ENCODE measurements at regions not wholly inside any gene's neighbourhood (a gene's known extent, or its start where the extent isn't known, plus 50 kb on each side); places are given as distances from the start of the nearest gene placed in this dataset.

GRCh38 chr16:9389543-9390207 is 298.2 kb downstream of the HAPSTR1 start:
- no peak overlapping the region for H3K4me3 ChIP-seq (ENCODE audit: low read depth, low read length)
- DNase-seq (ENCODE audit: low read depth): no peak
- TF ChIP-seq CTCF (IDR thresholded peaks at IDR 0.05; ENCODE audit: low read depth, low read length, missing control alignments): no peak

GRCh38 chr16:9392956-9393355 is 301.5 kb downstream of the HAPSTR1 start:
- no peak for TF ChIP-seq CTCF (IDR thresholded peaks at IDR 0.05; ENCODE audit: low read depth, low read length, missing control alignments)
- H3K4me3 ChIP-seq (ENCODE audit: low read depth, low read length): no peak overlapping the region
- no peak for DNase-seq (ENCODE audit: low read depth)

GRCh38 chr16:9393591-9393990 is 302.1 kb downstream of the HAPSTR1 start:
- H3K4me3 ChIP-seq (ENCODE audit: low read depth, low read length): no peak overlapping the region
- no peak for DNase-seq (ENCODE audit: low read depth)
- no peak for TF ChIP-seq CTCF (IDR thresholded peaks at IDR 0.05; ENCODE audit: low read depth, low read length, missing control alignments)

- no peak for TF ChIP-seq CTCF (IDR thresholded peaks at IDR 0.05; ENCODE audit: low read depth, low read length, missing control alignments)
- no peak for DNase-seq (ENCODE audit: low read depth)
- H3K4me3 ChIP-seq (ENCODE audit: low read depth, low read length): no peak overlapping the region
Measured at GRCh38 chr16:9395958-9396359, 304.5 kb downstream of the HAPSTR1 start.

DNA sequence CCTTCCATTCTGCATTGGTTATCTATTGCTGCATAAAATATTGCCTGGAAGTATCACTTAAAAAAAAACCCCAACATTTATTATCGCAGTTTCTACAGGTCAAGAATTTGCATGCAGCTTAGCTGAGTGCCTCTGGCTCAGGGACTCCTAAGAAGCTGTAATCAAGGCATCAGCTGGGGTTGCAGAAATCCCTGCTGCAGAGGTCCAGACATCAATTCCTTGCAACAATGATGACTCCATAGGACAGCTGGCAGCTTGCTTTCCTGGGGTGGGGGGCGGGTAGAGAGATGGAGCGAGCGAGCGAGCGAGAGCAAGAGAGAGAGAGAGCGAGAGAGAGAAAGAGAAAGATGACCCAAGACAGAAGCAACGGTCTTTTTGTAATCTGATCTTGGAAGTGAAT is 308.1 kb downstream of the HAPSTR1 start:
- no peak overlapping the region for H3K4me3 ChIP-seq (ENCODE audit: low read depth, low read length)
- TF ChIP-seq CTCF (IDR thresholded peaks at IDR 0.05; ENCODE audit: low read depth, low read length, missing control alignments): no peak
- no peak for DNase-seq (ENCODE audit: low read depth)

DNA sequence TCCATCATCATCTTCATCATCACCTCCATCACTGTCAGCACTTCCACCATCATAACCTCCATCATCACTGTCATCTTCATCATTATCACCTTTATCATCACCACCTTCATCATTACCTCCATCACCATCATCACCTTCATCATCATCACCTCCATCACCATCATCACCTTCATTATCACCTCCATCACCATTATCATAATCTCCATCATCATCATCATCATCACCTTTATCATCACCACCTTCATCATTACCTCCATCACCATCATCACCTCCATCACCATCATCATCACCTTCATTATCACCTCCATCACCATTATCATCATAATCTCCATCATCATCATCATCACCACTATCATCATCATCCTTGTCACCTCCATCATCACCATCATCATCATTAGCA is 309.7 kb downstream of the HAPSTR1 start:
- no peak for TF ChIP-seq CTCF (IDR thresholded peaks at IDR 0.05; ENCODE audit: low read depth, low read length, missing control alignments)
- no peak for DNase-seq (ENCODE audit: low read depth)
- H3K4me3 ChIP-seq (ENCODE audit: low read depth, low read length): no peak overlapping the region

DNA sequence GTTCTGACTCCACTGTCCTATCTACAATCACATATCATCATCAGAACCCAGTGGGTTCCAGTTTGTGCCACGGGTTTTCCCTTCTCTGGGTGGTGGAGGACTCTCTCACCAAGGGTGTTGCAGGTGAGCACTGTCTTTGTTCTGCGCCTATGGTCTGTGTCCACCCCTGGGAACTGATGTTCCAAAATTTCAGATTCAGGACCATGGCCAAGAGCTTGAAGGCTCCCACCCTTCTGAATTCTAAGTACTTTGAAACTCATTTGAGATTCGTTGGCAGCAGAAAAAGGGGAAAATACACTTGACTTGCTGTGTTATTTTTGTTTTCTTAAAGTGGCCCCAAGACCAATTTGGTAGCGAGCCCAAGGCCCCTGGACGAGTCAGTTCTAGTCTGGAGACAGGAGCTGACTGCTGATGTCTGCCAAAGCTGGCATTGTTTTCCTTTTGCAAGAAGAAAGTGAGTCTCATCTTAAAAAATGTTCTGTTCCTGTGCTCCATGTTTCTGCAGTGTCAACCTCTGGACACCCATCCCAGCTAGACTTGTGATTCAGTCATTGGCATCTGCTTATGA is 310.9 kb downstream of the HAPSTR1 start:
- H3K4me3 ChIP-seq (ENCODE audit: low read depth, low read length): no peak overlapping the region
- no peak for TF ChIP-seq CTCF (IDR thresholded peaks at IDR 0.05; ENCODE audit: low read depth, low read length, missing control alignments)
- no peak for DNase-seq (ENCODE audit: low read depth)

Data from GM12864 (cell line).